BLaER1 (cell line): ENCODE measurements at regions not wholly inside any gene's neighbourhood (a gene's known extent, or its start where the extent isn't known, plus 50 kb on each side); places are given as distances from the start of the nearest gene placed in this dataset.
"Not testable (repeated sequence)": the region's sequence is repeated elsewhere in the genome, so short reads cannot be mapped to it uniquely, and the experiment has no call there.

ENCODE experiments used
- H3K27ac ChIP-seq: shearing (Covaris generic); formaldehyde crosslinking; 2 replicates; pipeline ENCODE4 v1.8.1; 2022
- H3K27me3 ChIP-seq: shearing (Covaris generic); formaldehyde crosslinking; 2 replicates; pipeline ENCODE4 v1.8.1; 2022
- H3K36me3 ChIP-seq: shearing (Covaris generic); formaldehyde crosslinking; 2 replicates; pipeline ENCODE4 v1.8.1; 2022
- H3K4me1 ChIP-seq: shearing (Covaris generic); formaldehyde crosslinking; 2 replicates; pipeline ENCODE4 v1.8.1; 2022
- H3K4me2 ChIP-seq: shearing (Covaris generic); formaldehyde crosslinking; 2 replicates; pipeline ENCODE4 v1.8.1; 2022
- H3K4me3 ChIP-seq: shearing (Covaris generic); formaldehyde crosslinking; 2 replicates; pipeline ENCODE4 v1.8.1; 2022
- H3K9ac ChIP-seq: shearing (Covaris generic); formaldehyde crosslinking; 2 replicates; pipeline ENCODE4 v1.8.1; 2022
- H3K9me3 ChIP-seq: shearing (Covaris generic); formaldehyde crosslinking; 2 replicates; pipeline ENCODE4 v1.8.1; 2022
- H4K20me1 ChIP-seq: shearing (Covaris generic); formaldehyde crosslinking; 2 replicates; pipeline ENCODE4 v1.8.1; 2022
- Cebpa-rat ChIP-seq: shearing (Covaris generic); IDR thresholded peaks from 2 replicates; pipeline ENCODE4 v1.8.1; 2022

- peaks cover 18% of the 10 kb centered on the region for H3K4me1 ChIP-seq
- H3K36me3 ChIP-seq = no peaks in the 10 kb centered on the region
- H3K27ac ChIP-seq = no peak overlapping the region
- peaks cover 22% of the 10 kb centered on the region for H3K9me3 ChIP-seq
- H4K20me1 ChIP-seq = no peaks in the 10 kb centered on the region
- H3K27me3 ChIP-seq = no peaks in the 10 kb centered on the region
- H3K4me3 ChIP-seq = no peak overlapping the region
- H3K4me2 ChIP-seq = no peak overlapping the region
- no peak for TF ChIP-seq Cebpa-rat
- H3K9ac ChIP-seq = no peak overlapping the region
These were observed 104.6 kb upstream of the PLEKHG1 start for GRCh38 chr6:150495126-150495525.

- Histone ChIP-seq H3K4me1 (peaks cover 6% of the 10 kb centered on the region), H3K9me3 (peaks cover 35% of the 10 kb centered on the region), H3K4me2 (no peak overlapping the region), H3K27ac (no peak overlapping the region), H3K27me3 (no peaks in the 10 kb centered on the region), H3K36me3 (no peaks in the 10 kb centered on the region), H4K20me1 (no peaks in the 10 kb centered on the region), H3K9ac (no peak overlapping the region), H3K4me3 (no peak overlapping the region)
- no peak for TF ChIP-seq Cebpa-rat
These were observed 103.1 kb upstream of the PLEKHG1 start for GRCh38 chr6:150496629-150497028.

- no peaks in the 10 kb centered on the region for H4K20me1 ChIP-seq
- no peak overlapping the region for H3K9ac ChIP-seq
- TF ChIP-seq Cebpa-rat = no peak
- H3K27me3 ChIP-seq = no peaks in the 10 kb centered on the region
- no peaks in the 10 kb centered on the region for H3K36me3 ChIP-seq
- no peak overlapping the region for H3K4me3 ChIP-seq
- H3K4me2 ChIP-seq = no peak overlapping the region
- H3K4me1 ChIP-seq = peaks cover 8% of the 10 kb centered on the region
- H3K9me3 ChIP-seq = peaks cover 15% of the 10 kb centered on the region
- no peak overlapping the region for H3K27ac ChIP-seq
These were observed 99.8 kb upstream of the PLEKHG1 start for GRCh38 chr6:150499882-150500312.

GRCh38 chr6:150500568-150500967 is 99.1 kb upstream of the PLEKHG1 start:
- H3K4me2 ChIP-seq, H3K9ac ChIP-seq, H3K4me1 ChIP-seq, H3K4me3 ChIP-seq, H3K27ac ChIP-seq, H4K20me1 ChIP-seq, H3K36me3 ChIP-seq, H3K27me3 ChIP-seq: not testable (repeated sequence)
- peaks cover 15% of the 10 kb centered on the region for H3K9me3 ChIP-seq

GRCh38 chr6:150503041-150503440 is 96.6 kb upstream of the PLEKHG1 start:
- Histone ChIP-seq H3K4me2 (no peak overlapping the region), H3K27me3 (no peaks in the 10 kb centered on the region), H3K4me1 (peaks cover 8% of the 10 kb centered on the region), H3K4me3 (no peak overlapping the region), H3K36me3 (no peaks in the 10 kb centered on the region), H3K27ac (no peak overlapping the region), H3K9ac (no peak overlapping the region), H4K20me1 (no peaks in the 10 kb centered on the region), H3K9me3 (peaks cover 15% of the 10 kb centered on the region)
- TF ChIP-seq Cebpa-rat = no peak

GRCh38 chr6:150503586-150504339 is 95.9 kb upstream of the PLEKHG1 start:
- Histone ChIP-seq H3K4me1 (peaks cover 8% of the 10 kb centered on the region), H4K20me1 (no peaks in the 10 kb centered on the region), H3K9ac (no peak overlapping the region), H3K9me3 (peaks cover 15% of the 10 kb centered on the region), H3K4me3 (no peak overlapping the region), H3K36me3 (no peaks in the 10 kb centered on the region), H3K27me3 (no peaks in the 10 kb centered on the region), H3K27ac (no peak overlapping the region), H3K4me2 (no peak overlapping the region)
- no peak for TF ChIP-seq Cebpa-rat

- H3K9ac ChIP-seq, H4K20me1 ChIP-seq, H3K4me1 ChIP-seq, H3K27me3 ChIP-seq, H3K9me3 ChIP-seq, H3K27ac ChIP-seq, H3K36me3 ChIP-seq, H3K4me3 ChIP-seq, H3K4me2 ChIP-seq: not testable (repeated sequence)
These were observed 92.3 kb upstream of the PLEKHG1 start for GRCh38 chr6:150507361-150507760.

- Histone ChIP-seq H3K36me3 (no peaks in the 10 kb centered on the region), H3K9ac (no peak overlapping the region), H3K9me3 (0 out of 2 replicates have a peak, but pooled peaks cover 6% of the 10 kb centered on the region), H3K4me3 (no peak overlapping the region), H3K4me1 (no peaks in the 10 kb centered on the region), H3K27me3 (no peaks in the 10 kb centered on the region), H3K27ac (no peak overlapping the region), H3K4me2 (no peak overlapping the region), H4K20me1 (no peaks in the 10 kb centered on the region)
- TF ChIP-seq Cebpa-rat = no peak
These were observed 89.1 kb upstream of the PLEKHG1 start for GRCh38 chr6:150510576-150510975.

GRCh38 chr6:150511313-150511712 is 88.4 kb upstream of the PLEKHG1 start:
- Histone ChIP-seq H3K4me3 (no peak overlapping the region), H3K27me3 (no peaks in the 10 kb centered on the region), H3K27ac (no peak overlapping the region), H3K36me3 (no peaks in the 10 kb centered on the region), H4K20me1 (no peaks in the 10 kb centered on the region), H3K4me1 (no peaks in the 10 kb centered on the region), H3K9ac (no peak overlapping the region), H3K4me2 (no peak overlapping the region), H3K9me3 (0 out of 2 replicates have a peak, but pooled peaks cover 6% of the 10 kb centered on the region)
- no peak for TF ChIP-seq Cebpa-rat

- no peak for TF ChIP-seq Cebpa-rat
- H3K9ac ChIP-seq = no peak overlapping the region
- H3K36me3 ChIP-seq = no peaks in the 10 kb centered on the region
- H3K9me3 ChIP-seq = 0 out of 2 replicates have a peak, but pooled peaks cover under 1% of the 10 kb centered on the region
- no peak overlapping the region for H3K4me3 ChIP-seq
- no peak overlapping the region for H3K27ac ChIP-seq
- no peaks in the 10 kb centered on the region for H3K27me3 ChIP-seq
- no peaks in the 10 kb centered on the region for H4K20me1 ChIP-seq
- H3K4me1 ChIP-seq = no peaks in the 10 kb centered on the region
- no peak overlapping the region for H3K4me2 ChIP-seq
These were observed 84.8 kb upstream of the PLEKHG1 start for GRCh38 chr6:150514806-150515380.
